HG02759 (cell line): ENCODE measurements at regions not wholly inside any gene's neighbourhood (a gene's known extent, or its start where the extent isn't known, plus 50 kb on each side); places are given as distances from the start of the nearest gene placed in this dataset.
"Not testable (repeated sequence)": the region's sequence is repeated elsewhere in the genome, so short reads cannot be mapped to it uniquely, and the experiment has no call there.

Experiments used
- ATAC-seq: cut with Tn5 transposase; IDR thresholded peaks from one replicate; pipeline ENCODE4 v1.9.1; 2021; ENCODE audit warnings: mild to moderate bottlenecking, moderate library complexity; ENCODE audit not compliant: unreplicated experiment

DNA sequence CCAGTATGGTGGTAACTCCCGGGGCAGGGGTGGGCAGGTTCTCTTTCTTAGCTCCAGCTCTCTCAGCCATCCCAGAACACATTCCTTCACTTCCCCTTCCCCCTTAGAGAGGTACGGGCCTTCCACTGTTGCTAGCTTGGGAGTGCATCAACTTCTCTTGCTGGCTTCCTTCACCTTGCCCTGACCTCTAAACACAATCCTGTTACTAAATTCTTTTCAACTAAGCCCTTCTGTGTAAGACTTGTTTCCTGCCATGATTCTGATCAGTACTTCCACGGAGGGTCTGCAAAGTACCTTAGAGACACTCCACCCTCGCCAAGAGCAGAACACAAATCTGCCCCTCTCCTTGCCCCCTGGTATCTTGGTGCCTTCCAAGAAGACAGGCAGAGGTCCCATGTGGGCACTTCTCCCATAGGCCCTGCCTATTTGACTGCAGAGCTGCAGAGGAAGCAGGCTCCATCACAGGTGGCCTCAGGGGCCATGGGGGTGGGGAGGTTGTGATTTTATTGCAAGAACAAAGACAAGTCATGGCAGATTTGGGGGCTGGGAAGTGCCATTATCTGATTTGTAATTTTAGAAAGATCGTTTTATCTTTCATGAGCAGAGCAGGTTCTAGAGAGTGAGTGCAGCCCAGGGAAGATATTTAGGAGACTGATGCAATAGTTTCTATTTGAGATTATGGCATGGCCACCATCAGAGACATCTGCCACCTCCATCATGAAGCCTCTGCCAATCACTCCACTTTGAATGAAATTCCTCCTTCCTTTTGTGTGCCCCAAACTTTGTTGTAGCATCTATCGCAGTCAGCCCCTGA, 182.5 kb upstream of the JUN start:
- no peak for ATAC-seq

DNA sequence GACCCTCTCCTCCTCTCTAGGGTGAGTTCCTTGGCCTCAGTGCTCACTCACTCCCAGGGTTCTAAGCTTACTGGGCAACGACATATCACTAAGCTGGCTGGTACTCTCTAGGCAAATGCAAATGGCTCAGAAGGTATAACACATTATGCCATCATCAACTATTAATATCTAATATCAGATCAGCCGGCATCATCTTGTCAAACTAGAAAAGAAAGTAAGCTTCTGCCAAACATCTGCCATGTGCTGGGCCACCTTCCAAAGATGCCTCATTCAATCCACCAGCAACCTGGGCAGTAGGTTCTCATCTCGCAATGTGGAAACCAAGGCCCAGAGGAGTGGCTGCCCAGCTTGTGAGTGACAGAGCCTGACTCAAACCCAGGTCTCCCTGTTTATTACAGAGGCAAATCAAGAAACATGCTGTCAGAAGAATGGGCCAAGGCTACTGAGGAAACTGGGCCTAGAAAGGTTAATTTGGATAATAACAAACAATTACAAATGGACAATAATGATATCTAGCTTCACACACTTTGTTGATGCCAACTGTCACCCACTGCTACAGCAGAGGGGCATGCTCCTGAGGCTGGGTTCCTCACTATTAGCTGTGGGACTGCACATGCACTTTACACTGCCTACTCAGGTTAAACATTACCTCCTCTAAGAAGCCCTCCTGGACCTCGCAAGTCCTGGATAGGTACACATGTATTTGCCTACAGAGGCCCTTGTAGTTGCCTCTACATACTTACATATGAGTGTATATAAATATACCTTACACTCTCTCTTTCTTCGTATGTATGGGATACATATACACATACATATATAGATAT, 183.3 kb upstream of the JUN start:
- no peak for ATAC-seq

DNA sequence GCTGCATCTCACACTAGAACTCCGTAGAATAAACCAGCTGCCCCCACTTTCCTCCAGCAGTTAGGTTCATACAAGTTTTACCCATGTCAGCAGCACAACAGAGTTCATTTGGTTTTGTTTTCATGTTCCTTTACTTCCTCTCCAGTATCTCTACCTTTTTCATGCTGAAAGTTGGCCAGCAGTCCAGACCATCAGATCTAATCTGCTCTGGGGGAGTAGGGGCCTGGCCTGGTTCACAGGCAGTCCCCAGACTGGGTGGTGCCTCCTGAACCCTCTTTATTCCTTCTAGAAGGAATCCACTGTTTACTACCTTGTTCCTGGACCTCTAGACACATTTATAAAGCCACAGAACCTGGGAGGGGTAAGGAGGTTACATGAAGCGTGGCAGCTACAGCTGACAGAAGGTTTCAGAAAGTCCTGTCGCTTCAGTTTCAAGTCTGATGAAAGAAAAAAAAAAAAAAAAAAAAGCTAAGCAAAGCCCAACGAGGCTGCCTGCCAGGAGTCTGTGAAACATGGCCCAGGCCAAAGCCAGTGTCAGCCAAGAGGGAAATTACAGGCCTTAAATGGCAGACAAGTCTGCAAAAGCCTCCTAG, 184.6 kb upstream of the JUN start:
- peak; percentile 90 for ATAC-seq

DNA sequence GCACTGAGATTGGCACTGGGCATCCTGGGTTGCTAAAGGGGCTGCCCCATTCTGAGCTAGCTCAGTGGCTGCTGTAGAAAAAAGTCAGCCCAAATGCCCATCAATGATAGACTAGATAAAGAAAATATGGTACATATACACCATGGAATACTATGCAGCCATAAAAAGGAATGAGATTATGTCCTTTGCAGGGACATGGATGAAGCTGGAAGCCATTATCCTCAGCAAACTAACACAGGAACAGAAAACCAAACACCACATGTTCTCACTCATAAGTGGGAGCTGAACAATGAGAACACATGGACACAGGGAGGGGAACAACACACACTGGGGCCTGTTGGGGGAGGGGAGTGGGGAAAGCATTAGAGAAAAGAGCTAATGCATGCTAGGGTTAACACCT, 185.3 kb upstream of the JUN start:
- not testable (repeated sequence) for ATAC-seq

DNA sequence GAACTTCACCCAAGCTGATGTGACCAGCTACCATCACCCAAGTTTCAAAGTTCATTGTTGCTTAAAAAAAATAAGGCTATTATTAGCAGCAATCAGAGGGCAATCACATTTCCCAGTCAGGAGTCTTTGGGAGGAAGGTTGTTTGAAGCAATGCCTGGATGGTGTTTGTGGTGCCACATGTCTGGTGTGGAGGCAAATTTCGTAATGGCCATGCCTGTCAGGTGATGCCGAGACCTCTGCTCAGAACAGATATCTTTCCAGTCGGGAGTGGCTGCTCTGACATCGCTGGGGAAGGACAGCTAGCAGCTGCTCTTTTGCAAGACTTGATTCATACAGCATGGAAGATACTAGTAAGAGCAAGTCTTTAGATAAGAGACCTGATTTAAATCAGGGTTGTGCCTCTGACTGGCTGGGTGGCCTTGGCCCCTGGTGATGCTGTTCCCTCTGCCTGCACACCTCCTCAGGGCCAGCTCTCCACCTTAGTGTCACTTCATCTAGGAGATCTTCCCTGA, 187.8 kb upstream of the JUN start:
- ATAC-seq: no peak

DNA sequence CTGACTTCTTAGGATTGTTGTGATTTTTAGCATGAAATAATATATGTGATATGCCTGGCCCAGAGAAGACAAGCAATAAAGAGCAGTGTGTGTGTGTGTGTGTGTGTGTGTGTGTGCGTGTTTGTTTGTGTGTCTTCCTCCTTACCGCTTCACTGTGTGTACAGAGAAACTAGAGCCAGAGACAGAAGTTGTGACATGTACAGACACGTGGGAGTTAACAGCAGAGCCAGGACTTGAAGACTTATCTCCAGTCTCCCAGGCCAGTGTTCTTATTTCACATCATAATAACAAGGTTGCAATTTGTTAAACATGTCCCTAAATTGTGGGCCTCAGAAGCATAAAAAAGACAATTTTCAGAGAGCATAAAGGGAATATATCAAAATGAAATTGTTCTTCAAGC, 192.0 kb upstream of the JUN start:
- no peak for ATAC-seq

DNA sequence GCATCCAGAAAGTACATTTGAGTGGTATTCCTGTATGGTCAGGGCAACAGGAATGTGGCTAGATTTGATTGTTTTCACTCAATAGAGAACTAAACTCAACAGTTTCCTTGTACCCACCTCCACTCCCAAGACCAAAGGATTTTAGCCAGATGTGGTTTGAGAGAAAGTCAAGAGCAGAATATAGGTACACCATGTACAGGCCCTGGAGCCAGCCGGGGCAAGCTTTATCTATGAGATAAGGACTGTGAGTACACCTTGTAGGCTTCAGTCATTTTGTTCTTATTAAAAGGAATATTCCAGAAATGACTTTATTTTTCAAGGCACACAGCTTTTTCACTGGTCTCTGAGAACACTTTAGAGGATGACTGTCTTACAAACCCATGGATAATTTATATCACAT, 192.4 kb upstream of the JUN start:
- no peak for ATAC-seq

DNA sequence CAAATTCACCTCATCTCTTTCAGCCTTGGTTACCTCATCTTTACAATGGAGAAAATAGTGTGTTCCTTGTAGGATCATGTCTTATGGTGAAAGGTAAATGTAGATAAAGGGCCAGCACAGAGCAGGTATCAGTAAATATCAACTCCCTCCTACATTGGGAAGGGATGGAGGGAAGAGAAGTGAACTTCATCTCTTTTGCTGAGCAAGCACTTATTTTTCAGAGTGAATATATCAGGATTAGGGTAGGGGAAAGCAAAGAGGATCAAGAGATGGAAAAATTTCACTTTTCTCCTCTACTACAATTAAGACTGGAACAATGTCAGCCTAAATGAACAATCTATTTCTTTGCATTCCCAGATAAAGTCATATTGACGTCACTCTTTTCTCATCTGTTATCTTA, 193.8 kb upstream of the JUN start:
- no peak for ATAC-seq

DNA sequence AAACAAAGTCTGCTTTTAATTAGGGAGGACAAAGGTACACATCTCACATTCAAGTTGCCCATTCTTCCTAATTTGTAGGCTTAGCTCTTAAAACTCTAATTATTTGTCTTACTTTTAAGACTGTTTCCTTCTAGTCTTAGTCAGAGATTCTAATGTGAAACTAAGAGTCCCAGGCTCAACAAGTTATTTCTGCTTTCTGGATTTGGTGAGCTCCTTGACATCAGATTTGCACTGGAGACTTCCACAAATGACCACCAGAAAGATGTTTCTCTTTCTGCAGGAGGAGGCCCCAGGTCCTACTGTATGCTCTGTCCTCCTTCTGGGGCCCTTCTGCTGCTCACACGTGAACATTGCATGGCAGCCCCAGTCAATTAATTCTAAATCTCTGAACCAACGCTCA, 194.2 kb upstream of the JUN start:
- no peak for ATAC-seq

DNA sequence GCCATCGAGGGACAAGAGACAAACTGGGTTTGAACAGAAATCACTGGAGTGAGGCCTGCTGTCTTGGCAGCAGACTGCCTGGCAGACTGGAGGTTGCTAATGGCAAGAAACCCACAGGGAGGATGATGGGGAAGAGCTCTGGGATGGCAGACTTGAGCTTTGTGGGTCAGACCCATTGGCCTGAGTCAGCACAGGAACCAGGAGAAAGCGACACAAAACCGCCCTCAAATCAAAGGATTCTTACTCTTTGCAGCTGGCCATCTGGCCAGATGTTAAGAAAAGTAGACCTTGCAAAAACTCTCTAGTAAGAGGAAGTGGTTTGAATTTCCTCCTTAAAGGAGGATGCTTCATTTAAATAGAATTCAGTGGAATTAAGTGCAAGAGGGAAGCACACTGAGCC, 195.2 kb upstream of the JUN start:
- ATAC-seq: no peak

DNA sequence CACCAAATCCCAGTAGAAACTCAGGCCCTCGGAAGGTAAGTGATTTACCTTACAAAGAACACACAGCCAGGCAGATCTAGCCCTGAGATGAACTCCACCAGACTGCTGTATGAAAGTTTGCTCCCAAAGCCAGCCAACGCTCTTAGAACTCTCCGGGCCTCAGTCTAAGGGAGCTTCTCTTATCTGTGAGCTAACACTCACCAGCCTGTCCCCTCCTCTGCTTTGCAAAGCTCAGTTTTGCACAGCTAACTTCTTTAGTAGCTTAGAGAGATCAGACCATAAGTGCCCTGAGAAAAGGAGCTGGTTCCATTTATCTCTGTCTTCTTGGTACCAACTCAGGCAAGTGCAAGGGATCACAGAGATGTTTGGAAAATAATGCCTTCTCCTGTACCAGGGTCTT, 195.8 kb upstream of the JUN start:
- no peak for ATAC-seq

DNA sequence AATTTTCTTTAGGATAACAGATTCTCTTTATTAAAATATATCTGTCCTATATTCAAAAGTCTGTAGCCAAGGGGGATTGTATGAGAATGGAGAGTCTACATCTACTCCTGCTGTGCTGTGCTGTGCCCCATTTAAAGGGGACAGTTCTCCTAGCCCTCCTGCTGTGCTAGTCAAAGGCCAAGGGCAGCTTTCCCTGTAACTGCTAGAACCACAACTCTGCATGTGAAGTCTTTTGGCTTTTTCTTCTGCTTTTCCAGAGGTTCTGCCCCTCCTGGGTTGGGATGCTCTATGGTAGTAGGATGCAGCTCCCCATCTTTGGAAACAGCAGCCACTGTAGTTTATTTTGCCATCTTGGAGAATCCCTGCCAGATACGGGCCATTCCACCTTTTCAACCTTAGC, 197.5 kb upstream of the JUN start:
- no peak for ATAC-seq

DNA sequence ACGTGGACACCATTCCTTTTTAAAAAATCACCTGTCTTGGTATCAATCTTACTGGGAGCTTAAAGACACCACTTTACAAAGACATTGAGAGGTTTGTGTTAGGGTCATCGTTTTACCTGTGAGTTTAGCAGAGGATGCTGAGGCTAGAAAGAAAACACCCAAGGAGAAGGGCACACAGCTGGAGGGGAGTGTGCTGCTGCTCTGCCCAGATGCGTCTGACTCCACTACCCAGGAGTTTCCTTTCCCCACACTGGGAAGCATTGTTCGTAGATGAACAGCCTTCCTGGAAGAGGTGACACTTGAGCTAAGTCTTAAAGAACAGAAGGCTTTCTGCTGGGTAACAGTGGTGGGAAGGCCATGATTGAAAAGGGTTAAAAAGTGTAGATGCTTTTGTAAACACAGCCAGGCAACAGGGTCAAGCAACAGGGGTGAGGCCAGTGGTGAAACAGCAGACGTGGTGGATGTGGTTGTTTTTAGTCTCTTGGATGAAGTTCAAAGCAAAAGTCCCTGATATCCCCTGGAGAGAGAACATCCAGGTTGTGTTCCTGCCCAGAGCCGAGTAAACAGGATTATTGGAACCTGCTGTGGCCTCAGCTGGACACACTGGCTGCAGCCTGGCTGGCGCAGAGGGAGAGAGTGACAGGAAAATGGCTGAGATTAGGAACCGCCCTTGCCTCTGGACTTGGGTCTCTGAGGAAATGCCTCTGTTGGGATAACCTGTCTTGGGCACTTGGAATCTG, 198.6 kb upstream of the JUN start:
- ATAC-seq: no peak

DNA sequence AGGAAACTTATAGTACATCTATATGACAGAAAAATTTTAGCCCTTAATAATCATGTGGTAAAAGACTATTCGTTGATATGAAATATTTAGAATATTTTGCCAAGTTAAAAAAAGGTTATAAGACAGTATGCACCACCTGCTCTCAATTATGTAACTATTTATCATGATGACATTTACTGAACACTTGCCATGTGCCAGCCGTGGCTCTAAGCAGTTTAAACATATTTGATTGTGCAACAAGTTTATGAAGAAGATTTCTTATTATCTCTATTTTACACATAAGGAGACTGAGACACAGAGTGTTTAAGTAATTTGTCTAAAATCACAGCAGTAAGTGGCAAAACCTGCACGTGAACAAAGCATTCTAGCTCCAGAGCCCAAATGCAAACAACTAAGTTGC, 199.3 kb upstream of the JUN start:
- ATAC-seq: no peak

DNA sequence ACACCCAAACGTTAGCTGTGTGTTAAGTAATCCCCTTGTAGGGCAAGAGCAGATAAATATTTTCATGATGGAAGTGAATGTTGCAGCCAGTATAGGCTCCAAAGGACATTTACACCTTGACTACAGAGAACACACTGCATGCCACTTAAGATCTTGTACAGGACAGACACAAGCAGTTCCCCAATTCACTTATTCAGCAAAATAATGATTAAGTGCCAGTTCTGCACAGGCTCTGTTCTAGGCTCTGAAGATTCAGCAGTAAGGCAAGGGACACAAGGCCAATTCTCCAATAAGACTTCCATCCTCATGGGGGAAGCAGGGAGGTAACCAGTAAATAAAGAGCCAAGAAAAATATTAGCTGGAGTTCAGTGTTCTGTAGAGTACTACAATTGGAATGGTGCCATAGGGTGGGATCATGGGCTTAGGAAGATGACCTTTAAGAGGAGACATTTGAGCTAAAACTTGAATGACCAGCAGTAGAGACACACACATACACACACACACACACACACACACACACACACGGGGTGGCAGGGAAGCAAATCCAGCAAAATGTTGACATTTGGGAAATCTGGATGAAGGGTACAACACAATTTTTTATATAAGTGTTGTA, 199.9 kb upstream of the JUN start:
- ATAC-seq: no peak

DNA sequence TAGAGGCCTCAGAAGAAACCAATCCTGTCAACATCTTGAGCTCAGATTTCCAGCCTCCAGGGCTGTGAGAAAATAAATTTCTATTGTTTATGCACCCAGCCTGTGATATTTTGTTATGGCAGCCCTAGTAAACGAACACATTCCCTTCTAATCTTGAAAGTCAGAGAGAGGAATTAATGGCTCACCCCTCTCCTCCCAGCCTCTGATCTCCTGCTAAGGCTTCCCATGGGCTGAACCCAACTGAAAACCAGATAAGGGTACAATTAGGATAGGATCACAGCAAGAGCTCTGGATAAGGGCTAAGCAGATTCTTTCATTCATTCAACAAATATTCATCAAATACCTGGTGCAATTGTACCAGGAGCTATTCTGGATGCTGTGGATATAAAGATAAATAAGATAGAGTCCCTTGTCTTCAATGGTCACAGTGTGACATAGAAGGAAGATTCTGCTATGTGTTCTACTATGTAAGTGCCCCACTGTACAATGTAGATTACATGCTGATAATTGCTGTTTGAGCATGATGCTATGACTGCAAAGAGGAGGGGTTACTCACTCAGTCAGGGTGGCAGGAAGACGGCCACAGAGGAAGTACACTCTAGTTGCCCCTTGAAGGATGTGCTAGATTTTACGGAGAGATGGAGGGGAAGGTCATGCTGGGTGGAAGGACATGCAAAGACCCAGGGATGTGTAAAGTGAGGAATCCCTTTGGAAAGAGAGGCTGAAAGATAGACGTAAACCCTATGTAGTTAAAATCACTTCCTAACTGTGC, 203.3 kb upstream of the JUN start:
- ATAC-seq: no peak

DNA sequence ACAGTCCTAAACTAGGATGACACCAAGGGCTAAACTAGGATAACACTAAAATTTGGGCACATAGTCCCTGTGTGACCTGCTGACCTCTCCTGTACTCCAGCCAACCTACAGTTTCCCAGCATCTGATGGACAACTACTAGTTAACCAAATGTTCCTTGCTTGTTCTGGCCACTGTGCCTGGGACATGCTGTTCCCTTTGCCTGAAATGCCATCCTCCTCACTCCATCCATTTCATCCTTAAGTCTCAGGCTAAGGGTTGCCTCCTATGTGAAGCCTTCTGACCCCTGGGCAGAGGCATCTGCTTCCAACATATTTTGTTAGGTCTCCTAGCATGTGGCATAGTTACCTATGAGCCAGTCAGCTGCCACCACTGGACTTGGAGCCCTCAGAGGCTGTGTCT, 204.9 kb upstream of the JUN start:
- ATAC-seq: no peak

DNA sequence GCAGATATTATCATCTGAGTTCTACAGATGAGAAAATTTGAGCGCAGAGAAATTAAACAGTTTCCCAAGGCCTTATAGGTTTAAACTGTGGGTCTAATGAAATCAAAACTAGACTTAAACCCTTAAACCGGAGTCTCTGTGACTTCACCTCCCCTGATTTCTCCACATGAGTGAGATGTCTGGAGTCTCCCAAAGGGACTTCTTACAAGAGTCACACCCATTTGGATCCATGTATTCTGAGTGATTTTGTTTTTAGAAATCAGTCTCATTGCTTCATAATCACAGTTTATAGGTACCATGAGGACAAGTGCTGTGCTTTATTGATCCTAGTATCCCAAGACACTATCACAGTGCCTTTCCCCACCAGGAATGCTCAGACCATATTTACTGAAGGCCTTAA, 206.0 kb upstream of the JUN start:
- no peak for ATAC-seq

DNA sequence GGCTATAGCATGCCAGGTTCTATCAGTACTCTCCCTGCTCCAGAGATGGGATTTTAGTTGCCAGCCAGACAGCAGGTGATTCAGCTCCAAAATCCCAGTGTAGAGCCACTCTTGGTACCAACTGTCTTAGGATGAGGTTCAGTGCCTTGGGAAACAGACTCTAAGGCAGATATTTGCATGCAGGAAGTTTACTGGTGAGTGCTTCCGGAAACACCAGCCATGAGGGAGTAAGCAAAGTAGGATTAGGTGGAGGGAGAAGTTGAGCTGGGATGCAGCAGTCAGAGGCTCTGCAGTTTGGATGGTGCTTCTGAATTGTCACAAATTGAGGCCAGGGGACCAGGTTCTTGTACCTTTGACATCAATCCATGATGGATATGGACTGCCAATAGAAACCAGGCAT, 207.5 kb upstream of the JUN start:
- ATAC-seq: no peak

DNA sequence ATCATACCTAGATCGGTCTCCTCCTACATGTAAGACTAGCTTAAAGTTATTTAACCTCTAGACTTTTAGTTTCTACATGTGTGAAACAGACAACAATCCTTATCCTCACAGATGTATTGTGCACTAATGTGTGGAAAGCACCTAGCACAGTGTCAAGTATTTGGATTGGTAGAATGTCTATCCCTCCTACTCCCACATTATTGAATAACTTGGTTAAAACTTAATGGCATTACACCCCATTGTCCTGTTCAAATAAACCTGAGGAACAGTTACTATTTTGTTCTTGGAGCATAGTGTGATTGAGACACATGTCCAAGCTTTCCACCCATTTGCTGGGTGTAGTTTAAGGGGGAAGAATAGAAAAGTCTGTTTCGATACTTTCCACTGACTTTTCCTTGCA, 208.8 kb upstream of the JUN start:
- ATAC-seq: no peak
